H9 (cell line): ENCODE measurements at regions not wholly inside any gene's neighbourhood (a gene's known extent, or its start where the extent isn't known, plus 50 kb on each side); places are given as distances from the start of the nearest gene placed in this dataset.

Source experiments
- DNase-seq: peaks from one replicate; pipeline ENCODE4 v3.0.0-alpha.2; 2017
- H2AFZ ChIP-seq: one replicate; pipeline ENCODE4 v1.6.1; 2013; ENCODE audit warnings: mild to moderate bottlenecking, low read length, control low read depth, moderate library complexity
- H2AK5ac ChIP-seq: 2 replicates; pipeline ENCODE4 v1.6.1; 2013; ENCODE audit warnings: low read length, control low read depth, mixed read lengths; ENCODE audit not compliant: insufficient read length
- H2BK120ac ChIP-seq: one replicate; pipeline ENCODE4 v1.6.1; 2013; ENCODE audit warnings: low read depth, mild to moderate bottlenecking, low read length, control low read depth, inconsistent platforms; ENCODE audit not compliant: poor library complexity, severe bottlenecking
- H2BK12ac ChIP-seq: 2 replicates; pipeline ENCODE4 v1.6.1; 2013; ENCODE audit warnings: low read length, control low read depth, mixed read lengths, low read depth; ENCODE audit not compliant: insufficient read length
- H2BK15ac ChIP-seq: 2 replicates; pipeline ENCODE4 v1.6.1; 2013; ENCODE audit warnings: low read depth, low read length, control low read depth
- H2BK20ac ChIP-seq: one replicate; pipeline ENCODE4 v1.6.1; 2013; ENCODE audit warnings: low read depth, mild to moderate bottlenecking, low read length, control low read depth, inconsistent platforms; ENCODE audit not compliant: poor library complexity, severe bottlenecking
- H2BK5ac ChIP-seq: 2 replicates; pipeline ENCODE4 v1.6.1; 2013; ENCODE audit warnings: low read length, control low read depth, mixed read lengths; ENCODE audit not compliant: insufficient read length
- H3K14ac ChIP-seq: 2 replicates; pipeline ENCODE4 v1.6.1; 2013; ENCODE audit warnings: low read length, control low read depth; ENCODE audit not compliant: insufficient read depth
- H3K18ac ChIP-seq: 2 replicates; pipeline ENCODE4 v1.6.1; 2013; ENCODE audit warnings: low read depth, mild to moderate bottlenecking, mixed read lengths, low read length, control low read depth; ENCODE audit not compliant: insufficient read length
- H3K23ac ChIP-seq: 2 replicates; pipeline ENCODE4 v1.6.1; 2013; ENCODE audit warnings: low read length, control low read depth, mixed read lengths, low read depth; ENCODE audit not compliant: insufficient read length
- H3K23me2 ChIP-seq: 2 replicates; pipeline ENCODE4 v1.6.1; 2013; ENCODE audit warnings: low read depth, mild to moderate bottlenecking, mixed read lengths, low read length, control low read depth; ENCODE audit not compliant: insufficient read length, poor library complexity, severe bottlenecking
- H3K27ac ChIP-seq: 2 replicates; pipeline ENCODE4 v1.5.1; 2013; ENCODE audit warnings: low read length, control low read depth, mixed read lengths, low read depth; ENCODE audit not compliant: insufficient read length
- H3K27me3 ChIP-seq: 2 replicates; pipeline ENCODE4 v1.6.1; 2013; ENCODE audit warnings: low read length, control low read depth, inconsistent platforms; ENCODE audit not compliant: insufficient read depth
- H3K4ac ChIP-seq: 2 replicates; pipeline ENCODE4 v1.6.1; 2013; ENCODE audit warnings: low read depth, mild to moderate bottlenecking, control low read depth, inconsistent platforms, low read length, moderate library complexity
- H3K4me1 ChIP-seq: 2 replicates; pipeline ENCODE4 v1.6.1; 2013; ENCODE audit warnings: low read length, control low read depth, inconsistent platforms; ENCODE audit not compliant: insufficient read depth
- H3K4me2 ChIP-seq: 2 replicates; pipeline ENCODE4 v1.6.1; 2013; ENCODE audit warnings: low read length, control low read depth, mixed read lengths; ENCODE audit not compliant: insufficient read length, insufficient read depth
- H3K56ac ChIP-seq: 2 replicates; pipeline ENCODE4 v1.6.1; 2013; ENCODE audit warnings: low read depth, mild to moderate bottlenecking, mixed read lengths, low read length, control low read depth; ENCODE audit not compliant: insufficient read length
- H3K79me1 ChIP-seq: 2 replicates; pipeline ENCODE4 v1.6.1; 2013; ENCODE audit warnings: low read depth, mild to moderate bottlenecking, moderate library complexity, low read length, control low read depth, inconsistent platforms; ENCODE audit not compliant: insufficient read depth, poor library complexity, severe bottlenecking
- H3K79me2 ChIP-seq: 2 replicates; pipeline ENCODE4 v1.6.1; 2013; ENCODE audit warnings: low read length, control low read depth, inconsistent platforms; ENCODE audit not compliant: insufficient read depth
- H3K9ac ChIP-seq: 2 replicates; pipeline ENCODE4 v1.6.1; 2013; ENCODE audit warnings: low read length, control low read depth, mixed read lengths; ENCODE audit not compliant: insufficient read length; ENCODE audit errors: extremely low read depth
- H3K9me3 ChIP-seq: one replicate; pipeline ENCODE4 v1.6.1; 2013; ENCODE audit warnings: low read depth, low read length, inconsistent platforms; ENCODE audit not compliant: control insufficient read depth
- H3T11ph ChIP-seq: one replicate; pipeline ENCODE4 v1.6.1; 2013; ENCODE audit warnings: mild to moderate bottlenecking, low read length, control low read depth, inconsistent platforms
- H4K20me1 ChIP-seq: one replicate; pipeline ENCODE4 v1.6.1; 2013; ENCODE audit not compliant: control insufficient read depth, insufficient read length, insufficient read depth
- H4K5ac ChIP-seq: 2 replicates; pipeline ENCODE4 v1.6.1; 2013; ENCODE audit warnings: low read depth, mild to moderate bottlenecking, mixed read lengths, low read length, control low read depth; ENCODE audit not compliant: insufficient read length
- H4K8ac ChIP-seq: replicated peaks from 2 replicates; pipeline ENCODE4 v1.6.1; 2013; ENCODE audit warnings: low read length, control low read depth, mixed read lengths, low read depth; ENCODE audit not compliant: insufficient read length
- H4K91ac ChIP-seq: 2 replicates; pipeline ENCODE4 v1.6.1; 2013; ENCODE audit warnings: low read depth, mild to moderate bottlenecking, moderate library complexity, mixed read lengths, low read length, control low read depth; ENCODE audit not compliant: insufficient read length
- H3K27ac Mint-ChIP-seq, 3 experiments: 2 replicates in 2 of 3; 3 replicates in 1 of 3; pipeline ENCODE4 v1.8.0; 2020 to 2021; ENCODE audit warnings: mixed read lengths in 3 of 3, mild to moderate bottlenecking in 1 of 3, moderate library complexity in 1 of 3
- H3K27me3 Mint-ChIP-seq: 2 replicates; pipeline ENCODE4 v1.8.0; 2021; ENCODE audit warnings: low read depth, mild to moderate bottlenecking, moderate library complexity, mixed read lengths
- H3K36me3 Mint-ChIP-seq, 3 experiments: 2 replicates in 2 of 3; 3 replicates in 1 of 3; pipeline ENCODE4 v1.8.0; 2020 to 2021; ENCODE audit warnings: low read depth in 3 of 3, mixed read lengths in 3 of 3; ENCODE audit not compliant: insufficient read depth in 1 of 3
- H3K4me1 Mint-ChIP-seq, 2 experiments: 2 replicates each; pipeline ENCODE4 v1.8.0; 2020; ENCODE audit warnings: mixed read lengths in 2 of 2
- H3K4me3 Mint-ChIP-seq, 2 experiments: 2 replicates in 1 of 2; 3 replicates in 1 of 2; pipeline ENCODE4 v1.8.0; 2020 to 2021; ENCODE audit warnings: mild to moderate bottlenecking in 2 of 2, mixed read lengths in 2 of 2, moderate library complexity in 1 of 2
- H3K9me3 Mint-ChIP-seq, 2 experiments: 2 replicates in 1 of 2; 3 replicates in 1 of 2; pipeline ENCODE4 v1.8.0; 2020; ENCODE audit warnings: mild to moderate bottlenecking in 2 of 2, mixed read lengths in 2 of 2, moderate library complexity in 1 of 2
- CTCF ChIP-seq: fragments of 200-600 bp; sonication (generic); conservative IDR thresholded peaks from 3 replicates; pipeline ENCODE4 v1.8.0; 2021; ENCODE audit warnings: antibody characterized with exemption, mild to moderate bottlenecking
- WGBS: extraction: QIAGEN DNeasy Blood & Tissue Kit; methylation state at CpG from one replicate; pipeline ENCODE4 v1.1.7; 2013; ENCODE audit warnings: missing lambda C conversion rate, low lambda C conversion rate, mixed read lengths; ENCODE audit not compliant: insufficient read length; ENCODE audit errors: extremely low coverage; 5-methylcytosine and 5-hydroxymethylcytosine counted together

DNA sequence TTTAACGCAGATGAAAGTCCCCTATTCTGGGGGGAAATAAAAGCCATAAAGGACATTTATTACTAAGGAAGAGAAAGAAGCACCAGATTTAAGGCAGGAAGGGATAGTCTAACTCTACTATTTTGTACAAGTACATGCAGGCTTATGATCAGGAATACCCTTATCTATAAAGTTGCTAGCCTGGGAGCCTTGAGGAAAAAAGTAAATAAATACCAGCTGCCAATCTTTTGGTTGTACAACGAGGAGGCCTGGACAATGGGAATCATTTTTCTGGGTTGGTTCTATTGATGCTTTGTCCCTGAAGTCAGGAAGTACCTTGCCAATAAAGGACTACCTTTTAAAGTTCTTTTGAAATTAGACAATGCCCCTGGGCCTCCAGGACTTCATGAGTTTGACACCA lies 367.8 kb downstream of the LMO4 start:
- no peak overlapping the region for H2BK15ac ChIP-seq
- H3K56ac ChIP-seq = no peak overlapping the region
- Mint-ChIP-seq H3K4me1 (no peaks in the 10 kb centered on the region), H3K27me3 (no peaks in the 10 kb centered on the region; the same call in 1 of the 2 replicates), H3K9me3 (peaks cover 11 to 12% of the 10 kb centered on the region in 2 experiments), H3K4me3 (no peak overlapping the region), H3K27ac (no peak overlapping the region), H3K36me3 (peaks cover 4 to 10% (median 10%) of the 10 kb centered on the region in 3 experiments)
- H3K4me2 ChIP-seq = no peak overlapping the region
- no peaks in the 10 kb centered on the region for H3K79me2 ChIP-seq
- no peak overlapping the region for H4K91ac ChIP-seq
- H2AK5ac ChIP-seq = no peak overlapping the region
- H2BK120ac ChIP-seq = no peak overlapping the region
- no peaks in the 10 kb centered on the region for H3K4me1 ChIP-seq
- no peaks in the 10 kb centered on the region for H4K20me1 ChIP-seq
- no peak for DNase-seq
- H3K27ac ChIP-seq = no peak overlapping the region
- no peak overlapping the region for H2BK20ac ChIP-seq
- H2AFZ ChIP-seq = no peak overlapping the region
- no peak overlapping the region for H2BK12ac ChIP-seq
- H3K14ac ChIP-seq = no peak overlapping the region
- no peaks in the 10 kb centered on the region for H3K79me1 ChIP-seq
- no peak overlapping the region for H3K18ac ChIP-seq
- no peak overlapping the region for H4K8ac ChIP-seq
- no peak overlapping the region for H3K4ac ChIP-seq
- no peak overlapping the region for H3K9ac ChIP-seq
- no CpG with 5 or more reads among the region's 2 CpGs for WGBS
- no peaks in the 10 kb centered on the region for H3K27me3 ChIP-seq
- no peak overlapping the region for H3K23ac ChIP-seq
- no peak for TF ChIP-seq CTCF
- H4K5ac ChIP-seq = no peak overlapping the region
- no peaks in the 10 kb centered on the region for H3K9me3 ChIP-seq
- no peaks in the 10 kb centered on the region for H3K23me2 ChIP-seq
- no peak overlapping the region for H2BK5ac ChIP-seq
- H3T11ph ChIP-seq = no peak overlapping the region
